ENCODE measurements at regions not wholly inside any gene's neighbourhood (a gene's known extent, or its start where the extent isn't known, plus 50 kb on each side); places are given as distances from the start of the nearest gene placed in this dataset.

- intact Hi-C loops (cut with DNase I; ENCODE audit: low total_unique reads): no loop called here
- no peak for DNase-seq
- Histone ChIP-seq H3K36me3 (ENCODE audit: low read depth, missing control alignments) (no peaks in the 10 kb centered on the region), H3K27ac (no peak overlapping the region), H3K4me3 (no peak overlapping the region), H3K4me1 (no peaks in the 10 kb centered on the region), H3K27me3 (no peaks in the 10 kb centered on the region), H3K9me3 (no peaks in the 10 kb centered on the region)
- TF ChIP-seq POLR2A (IDR thresholded peaks at IDR 0.05) (no peak), CTCF (IDR thresholded peaks at IDR 0.05) (no peak)
- WGBS, 2 donors: 49 to 62% methylated on average over 5 of the region's 5 CpGs
Measured at GRCh38 chrX:25663701-25664100, 474.4 kb upstream of the MAGEB18 start.

GRCh38 chrX:25665431-25665830 is 472.7 kb upstream of the MAGEB18 start:
- WGBS, 2 donors: 79 to 85% methylated on average over 4 of the region's 4 CpGs
- no peaks in the 10 kb centered on the region for H3K27me3 ChIP-seq
- TF ChIP-seq CTCF (IDR thresholded peaks at IDR 0.05) (no peak), POLR2A (IDR thresholded peaks at IDR 0.05) (no peak)
- H3K4me3 ChIP-seq: no peak overlapping the region
- intact Hi-C loops (cut with DNase I; ENCODE audit: low total_unique reads): no loop called here
- H3K9me3 ChIP-seq: no peaks in the 10 kb centered on the region
- no peak overlapping the region for H3K27ac ChIP-seq
- no peak for DNase-seq
- no peaks in the 10 kb centered on the region for H3K36me3 ChIP-seq (ENCODE audit: low read depth, missing control alignments)
- H3K4me1 ChIP-seq: no peaks in the 10 kb centered on the region

- H3K4me3 ChIP-seq: no peak overlapping the region
- 68 to 76% methylated on average over 2 of the region's 2 CpGs for WGBS, 2 donors
- H3K4me1 ChIP-seq: no peaks in the 10 kb centered on the region
- H3K27me3 ChIP-seq: no peaks in the 10 kb centered on the region
- H3K36me3 ChIP-seq (ENCODE audit: low read depth, missing control alignments): no peaks in the 10 kb centered on the region
- no peak overlapping the region for H3K27ac ChIP-seq
- TF ChIP-seq CTCF (IDR thresholded peaks at IDR 0.05) (no peak), POLR2A (IDR thresholded peaks at IDR 0.05) (no peak)
- intact Hi-C loops (cut with DNase I; ENCODE audit: low total_unique reads): no loop called here
- H3K9me3 ChIP-seq: no peaks in the 10 kb centered on the region
- no peak for DNase-seq
Measured at GRCh38 chrX:25667681-25668080, 470.5 kb upstream of the MAGEB18 start.

- H3K9me3 ChIP-seq: no peaks in the 10 kb centered on the region
- TF ChIP-seq CTCF (IDR thresholded peaks at IDR 0.05): no peak
- no peak for TF ChIP-seq POLR2A (IDR thresholded peaks at IDR 0.05)
- no peaks in the 10 kb centered on the region for H3K4me1 ChIP-seq
- no peaks in the 10 kb centered on the region for H3K36me3 ChIP-seq (ENCODE audit: low read depth, missing control alignments)
- 49 to 61% methylated on average over 3 of the region's 3 CpGs for WGBS, 2 donors
- no peak for DNase-seq
- intact Hi-C loops (cut with DNase I; ENCODE audit: low total_unique reads): no loop called here
- no peak overlapping the region for H3K27ac ChIP-seq
- no peak overlapping the region for H3K4me3 ChIP-seq
- no peaks in the 10 kb centered on the region for H3K27me3 ChIP-seq
Measured at GRCh38 chrX:25674776-25675175, 463.4 kb upstream of the MAGEB18 start.

GRCh38 chrX:25701876-25702275 is 436.3 kb upstream of the MAGEB18 start:
- 88 to 100% methylated on average over 1 of the region's 1 CpG for WGBS, 2 donors

More at GRCh38 chrX:25701876-25702275, 436.3 kb upstream of the MAGEB18 start:
- intact Hi-C loops (cut with DNase I; ENCODE audit: low total_unique reads): no loop called here
- Histone ChIP-seq H3K27me3 (no peaks in the 10 kb centered on the region), H3K9me3 (no peaks in the 10 kb centered on the region), H3K4me3 (no peak overlapping the region), H3K27ac (no peak overlapping the region), H3K36me3 (ENCODE audit: low read depth, missing control alignments) (no peaks in the 10 kb centered on the region), H3K4me1 (no peaks in the 10 kb centered on the region)
- no peak for TF ChIP-seq POLR2A (IDR thresholded peaks at IDR 0.05)
- no peak for TF ChIP-seq CTCF (IDR thresholded peaks at IDR 0.05)
- no peak for DNase-seq

Data from testis (tissue), 2 donors.